HG03064 (cell line): ENCODE measurements at regions not wholly inside any gene's neighbourhood (a gene's known extent, or its start where the extent isn't known, plus 50 kb on each side); places are given as distances from the start of the nearest gene placed in this dataset.
"Not testable (repeated sequence)": the region's sequence is repeated elsewhere in the genome, so short reads cannot be mapped to it uniquely, and the experiment has no call there.

Experiments
- ATAC-seq: cut with Tn5 transposase; IDR thresholded peaks from one replicate; pipeline ENCODE4 v1.9.1; 2021; ENCODE audit warnings: low read depth; ENCODE audit not compliant: unreplicated experiment

DNA sequence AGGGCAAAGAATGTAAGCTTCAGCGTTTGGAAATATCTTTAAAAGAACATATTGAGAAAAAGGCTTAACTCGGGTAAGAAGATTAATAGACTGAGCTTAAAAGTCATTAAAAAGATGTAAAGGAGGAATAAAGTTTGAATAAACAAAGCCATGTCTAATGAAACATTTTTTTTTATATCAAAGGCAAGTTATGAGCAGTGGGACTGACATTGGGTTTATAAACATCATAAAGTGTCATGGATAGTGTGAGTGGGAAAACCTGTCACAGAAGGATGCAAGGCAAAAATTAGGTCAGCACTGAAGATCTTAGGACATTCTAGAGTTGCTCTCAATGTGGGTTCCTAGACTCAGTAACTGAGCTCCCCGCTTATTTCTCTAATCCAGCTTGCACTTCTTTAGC lies 438.0 kb upstream of the CDH11 start:
- no peak for ATAC-seq

DNA sequence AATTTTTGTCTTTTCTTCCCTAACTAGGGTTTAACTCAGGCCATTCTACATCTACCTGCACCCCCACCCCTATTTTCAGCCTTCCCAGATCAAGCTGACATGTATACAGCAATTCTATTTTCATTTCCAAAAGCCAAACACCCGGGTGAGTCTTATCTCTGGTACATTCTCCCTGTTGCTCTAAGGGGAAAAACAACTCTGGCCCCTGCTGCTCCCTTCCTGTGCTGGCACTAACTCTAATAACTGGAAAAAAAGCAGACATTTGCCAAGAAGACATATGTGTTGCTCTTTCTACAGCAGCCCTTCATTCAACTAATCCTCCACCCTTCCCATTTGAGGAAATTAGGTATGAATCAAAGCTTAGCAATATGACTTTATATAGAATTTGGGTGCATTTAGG lies 427.8 kb upstream of the CDH11 start:
- ATAC-seq = not testable (repeated sequence)

GRCh38 chr16:65548470-65548869 lies 426.6 kb upstream of the CDH11 start:
- no peak for ATAC-seq

GRCh38 chr16:65547772-65548446 lies 426.0 kb upstream of the CDH11 start:
- ATAC-seq = no peak

- no peak for ATAC-seq
Observed at GRCh38 chr16:65546353-65546791, 424.5 kb upstream of the CDH11 start.

- no peak for ATAC-seq
Observed at GRCh38 chr16:65545413-65545956, 423.6 kb upstream of the CDH11 start.

GRCh38 chr16:65543781-65544740 lies 422.2 kb upstream of the CDH11 start:
- no peak for ATAC-seq

DNA sequence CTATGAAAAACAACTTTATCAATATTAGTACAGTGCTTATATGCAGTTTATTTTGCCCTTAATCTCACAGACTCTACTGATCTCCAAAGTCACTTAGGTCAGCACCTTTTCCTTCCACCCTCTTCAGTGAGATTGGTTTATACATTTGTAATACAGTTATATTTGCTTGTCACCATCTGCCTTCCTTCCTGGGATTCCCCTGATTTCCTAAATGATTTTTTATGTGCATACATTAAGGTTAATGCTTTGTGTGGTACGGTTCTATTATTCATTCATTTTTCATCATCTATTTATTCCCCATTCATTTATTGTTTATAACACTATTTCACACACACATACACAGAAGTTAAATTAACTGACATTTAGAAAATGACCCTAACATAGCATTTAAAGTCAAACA lies 419.8 kb upstream of the CDH11 start:
- no peak for ATAC-seq

DNA sequence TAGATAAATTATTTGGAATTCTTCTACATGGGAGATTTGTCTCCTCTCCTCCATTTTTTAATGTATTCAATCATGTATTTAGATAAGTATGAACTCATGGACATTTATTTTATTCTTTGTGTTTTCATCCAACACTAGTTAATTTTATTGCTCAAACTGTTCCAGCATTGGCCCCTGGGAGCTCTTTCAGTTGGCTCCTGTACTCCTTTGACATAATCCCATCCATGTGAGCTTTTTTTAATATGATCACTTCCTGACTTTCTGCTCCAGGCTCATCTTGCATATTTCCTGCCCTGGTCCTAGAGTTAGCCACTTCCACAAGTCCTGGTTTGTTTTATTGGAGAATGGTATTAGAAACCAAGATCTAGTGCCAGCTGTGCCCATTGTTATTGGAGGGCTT lies 419.0 kb upstream of the CDH11 start:
- no peak for ATAC-seq

DNA sequence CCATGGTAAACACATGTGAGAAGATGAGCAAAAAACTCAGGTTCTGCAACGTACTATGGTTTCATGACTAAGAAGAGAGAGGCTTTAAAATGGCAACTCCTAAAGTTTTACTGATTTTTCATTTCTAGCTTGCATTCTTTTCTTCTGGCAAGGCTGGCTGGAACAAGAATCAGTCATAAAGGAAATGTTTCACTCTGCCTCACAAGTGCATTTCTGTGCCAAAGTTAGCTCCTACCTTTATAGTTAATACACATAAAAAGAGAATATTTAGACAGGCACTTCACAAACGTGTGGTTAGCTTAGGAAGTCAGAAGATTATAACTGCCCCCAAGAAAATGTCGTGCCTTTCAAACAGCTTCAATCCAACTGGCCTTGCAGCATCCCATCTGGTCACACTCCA lies 417.1 kb upstream of the CDH11 start:
- ATAC-seq = no peak

DNA sequence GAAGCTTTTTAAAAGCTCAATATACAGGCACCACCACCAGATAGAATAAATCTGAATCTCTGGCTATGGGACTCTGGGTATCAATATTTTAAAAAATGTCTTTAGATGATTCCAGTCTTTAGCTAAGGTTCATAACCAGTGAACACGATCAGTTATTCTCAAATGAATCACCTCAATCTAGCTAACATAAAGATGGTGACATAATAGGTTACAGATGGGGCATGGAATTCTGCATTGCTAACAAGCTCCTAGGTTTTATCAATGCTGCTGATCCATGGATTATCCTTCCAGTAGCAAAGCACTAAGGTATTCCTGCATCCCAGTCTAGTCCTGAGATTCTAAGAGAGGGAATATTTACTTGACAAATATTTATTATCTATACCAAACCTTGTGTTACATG lies 415.5 kb upstream of the CDH11 start:
- ATAC-seq = no peak

DNA sequence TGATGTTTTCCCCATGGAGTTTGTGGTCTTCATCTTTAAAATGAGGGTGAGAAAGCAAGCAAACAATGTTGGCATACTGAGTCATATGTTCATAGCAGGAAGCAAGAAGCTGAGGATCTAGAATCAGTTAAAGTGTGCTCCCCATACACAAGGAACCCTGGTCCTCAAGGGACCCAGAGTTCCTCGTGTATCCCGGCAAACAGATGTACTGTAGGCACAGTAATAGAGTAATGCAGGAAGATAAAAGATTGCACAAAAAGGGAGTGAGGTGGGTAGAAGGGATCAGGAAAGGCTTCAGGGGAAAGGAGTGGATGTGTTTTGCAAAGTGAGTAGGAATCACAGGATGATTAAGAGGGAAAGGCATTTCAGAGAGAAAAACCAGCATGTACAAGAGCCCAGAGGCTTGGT lies 412.3 kb upstream of the CDH11 start:
- ATAC-seq = no peak

- no peak for ATAC-seq
Observed at GRCh38 chr16:65532846-65533245, 411.0 kb upstream of the CDH11 start.

DNA sequence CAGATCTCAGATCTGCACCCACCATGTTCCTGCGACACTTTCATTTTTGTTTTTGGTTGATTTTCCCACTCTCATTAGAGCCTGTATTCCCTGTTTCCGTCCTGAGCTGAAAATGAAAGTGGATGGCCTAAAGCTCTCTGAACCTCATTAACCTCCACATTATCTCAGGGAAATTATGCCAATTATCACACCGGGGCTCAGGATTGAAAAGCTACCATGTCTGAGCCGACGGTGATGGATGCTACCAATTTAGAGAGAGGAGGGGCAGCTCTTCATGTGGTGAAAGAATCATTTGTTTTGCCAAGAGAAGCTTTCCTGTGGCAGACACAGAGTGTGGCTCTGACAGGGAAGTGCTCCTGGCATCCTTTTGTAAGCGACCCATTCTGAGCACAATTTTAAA lies 410.4 kb upstream of the CDH11 start:
- ATAC-seq = no peak

DNA sequence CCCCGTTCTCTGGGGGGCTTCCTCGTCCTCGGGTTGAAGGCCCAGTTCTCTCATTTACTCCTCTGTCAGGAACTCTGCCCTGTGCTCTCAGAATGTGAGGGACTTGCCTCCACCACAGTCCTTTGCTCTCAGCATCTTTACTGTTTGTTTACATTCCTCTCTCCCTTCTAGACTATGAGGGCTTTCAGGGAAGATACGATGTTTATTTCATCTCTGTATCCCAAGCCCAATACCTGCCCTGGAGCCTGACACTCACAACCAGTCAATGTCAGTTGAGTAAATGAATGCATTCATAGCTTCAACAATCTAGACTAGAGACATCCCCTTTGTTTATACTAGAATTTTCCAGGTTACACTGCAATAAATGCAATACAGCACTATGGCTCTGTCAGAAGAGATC lies 409.6 kb upstream of the CDH11 start:
- no peak for ATAC-seq

DNA sequence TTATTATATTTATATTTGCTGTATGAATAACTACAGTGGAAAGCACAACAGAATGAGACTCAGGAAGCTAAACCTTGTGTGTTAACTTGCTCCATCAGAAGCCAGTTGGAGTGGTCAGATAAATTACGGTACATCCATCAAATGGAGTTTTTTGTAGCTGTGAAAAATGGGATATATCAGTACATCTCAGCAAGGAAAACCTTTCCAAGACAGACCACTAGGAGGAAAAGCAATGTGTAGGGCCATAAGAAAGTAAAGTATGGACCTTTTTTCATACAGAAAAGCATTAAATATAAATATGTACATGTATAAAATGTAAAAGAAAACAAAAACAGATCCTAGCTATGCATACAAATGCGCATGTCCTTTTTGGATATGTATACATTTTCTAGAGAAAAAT lies 403.8 kb upstream of the CDH11 start:
- no peak for ATAC-seq

- no peak for ATAC-seq
Observed at GRCh38 chr16:65524997-65525396, 403.1 kb upstream of the CDH11 start.

- ATAC-seq = no peak
Observed at GRCh38 chr16:65524231-65524630, 402.4 kb upstream of the CDH11 start.

- ATAC-seq = no peak
Observed at GRCh38 chr16:65523283-65523944, 401.6 kb upstream of the CDH11 start.

DNA sequence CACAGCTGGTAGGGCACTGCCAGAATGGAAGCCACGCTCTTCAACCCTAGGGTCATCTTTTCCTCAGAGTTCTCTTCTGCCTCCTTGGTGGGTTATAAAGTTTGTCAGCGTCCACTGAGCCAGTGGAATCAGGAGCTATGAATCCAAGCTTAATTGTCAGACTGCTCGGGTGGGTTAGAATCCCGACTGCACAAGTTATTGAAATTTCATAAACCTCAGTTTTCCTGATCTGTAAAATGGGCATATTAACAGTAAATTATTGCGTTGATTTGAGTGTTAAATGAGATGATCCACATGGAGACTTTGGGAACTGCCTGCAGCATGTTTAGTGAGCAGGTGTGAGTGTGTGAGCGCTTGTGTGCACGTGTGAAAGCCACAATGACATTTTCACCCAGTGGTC lies 400.5 kb upstream of the CDH11 start:
- ATAC-seq = no peak
